Natural killer cell (primary cell): ENCODE measurements at regions not wholly inside any gene's neighbourhood (a gene's known extent, or its start where the extent isn't known, plus 50 kb on each side); places are given as distances from the start of the nearest gene placed in this dataset.

Experiments
- ATAC-seq, 3 donors: fragments of 150-1000 bp in 2 of 3; fragments of 200-7000 bp in 1 of 3; cut with Tn5 transposase; 1 replicate in 1 of 3; 2 replicates in 2 of 3; pipeline ENCODE4 v1.10.0; 2021; ENCODE audit warnings: mild to moderate bottlenecking in 2 of 3, moderate library complexity in 2 of 3
- DNase-seq, 2 donors: peaks; one replicate each; pipeline versions ENCODE4 v3.0.0 to v3.0.0-alpha.2; 2013 to 2021; ENCODE audit warnings: mixed read lengths in 1 of 2
- H3K27ac ChIP-seq: one replicate; pipeline ENCODE4 v1.5.1; 2013; ENCODE audit warnings: mild to moderate bottlenecking, low read length
- H3K27me3 ChIP-seq: one replicate; pipeline ENCODE4 v1.6.1; 2013; ENCODE audit warnings: low read length; ENCODE audit not compliant: control insufficient read depth, insufficient read depth
- H3K36me3 ChIP-seq: one replicate; pipeline ENCODE4 v1.6.1; 2013; ENCODE audit warnings: low read length; ENCODE audit not compliant: control insufficient read depth, insufficient read depth
- H3K4me1 ChIP-seq: one replicate; pipeline ENCODE4 v1.6.1; 2013; ENCODE audit warnings: low read length; ENCODE audit not compliant: control insufficient read depth, insufficient read depth
- H3K4me3 ChIP-seq: one replicate; pipeline ENCODE4 v1.5.1; 2013; ENCODE audit warnings: low read length
- H3K9me3 ChIP-seq: one replicate; pipeline ENCODE4 v1.6.1; 2013; ENCODE audit warnings: low read length; ENCODE audit not compliant: control insufficient read depth, insufficient read depth
- H3K27ac Mint-ChIP-seq, 2 donors: one replicate each; pipeline ENCODE4 v1.8.0; 2022; ENCODE audit warnings: mild to moderate bottlenecking in 2 of 2, mixed read lengths in 2 of 2, moderate library complexity in 1 of 2
- H3K27me3 Mint-ChIP-seq, 2 donors: one replicate each; pipeline ENCODE4 v1.8.0; 2022; ENCODE audit warnings: low read depth in 2 of 2, mixed read lengths in 2 of 2
- H3K36me3 Mint-ChIP-seq: one replicate; pipeline ENCODE4 v1.8.0; 2022; ENCODE audit warnings: mixed read lengths
- H3K4me1 Mint-ChIP-seq, 2 donors: one replicate each; pipeline ENCODE4 v1.8.0; 2022; ENCODE audit warnings: mixed read lengths in 2 of 2
- H3K4me3 Mint-ChIP-seq: one replicate; pipeline ENCODE4 v1.8.0; 2022; ENCODE audit warnings: mild to moderate bottlenecking, moderate library complexity, mixed read lengths
- H3K9me3 Mint-ChIP-seq, 2 donors: one replicate each; pipeline ENCODE4 v1.8.0; 2022; ENCODE audit warnings: mixed read lengths in 2 of 2
- WGBS: methylation state at CpG from one replicate; pipeline ENCODE4 v1.1.7; 2013; ENCODE audit warnings: missing lambda C conversion rate; ENCODE audit not compliant: insufficient coverage; 5-methylcytosine and 5-hydroxymethylcytosine counted together
- intact Hi-C: fragments of 100-400 bp; cut with micrococcal nuclease; formaldehyde crosslinking; loops from one replicate; pipeline ENCODE4 v1.14.2; 2022
- TF ChIP-seq, protein P1 (sequence below): fragments of 200-600 bp; IDR thresholded peaks from one replicate; pipeline ENCODE4 v1.8.0; 2022; ENCODE audit warnings: antibody characterized with exemption

DNA sequence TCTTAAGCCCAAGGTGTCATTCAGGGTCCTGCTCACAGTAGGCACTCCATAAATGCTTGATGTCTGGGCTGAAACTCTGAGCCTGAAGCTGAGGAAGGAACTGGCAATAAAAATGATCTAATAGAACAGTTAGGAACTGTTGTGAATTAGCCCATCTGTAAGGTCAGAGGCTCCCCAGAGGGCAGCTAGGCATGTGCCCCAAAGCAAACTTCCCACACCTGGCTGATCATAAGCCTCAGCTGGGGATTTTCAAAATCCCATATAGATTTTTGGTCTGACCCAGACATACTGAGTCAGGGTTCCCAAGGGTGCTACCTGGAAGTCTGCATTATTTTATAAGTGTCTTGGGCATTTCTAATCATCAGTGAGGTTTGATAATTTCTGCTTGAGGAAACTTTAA is 309.4 kb upstream of the PROX1 start:
- no peaks in the 10 kb centered on the region for H3K4me1 ChIP-seq
- Mint-ChIP-seq H3K36me3 (no peaks in the 10 kb centered on the region), H3K9me3 (peaks cover 3 to 4% of the 10 kb centered on the region in 2 donors), H3K27me3 (peaks cover 0 to 3% of the 10 kb centered on the region in 2 donors), H3K27ac (no peak overlapping the region), H3K4me1 (no peaks in the 10 kb centered on the region), H3K4me3 (no peak overlapping the region)
- no peak overlapping the region for H3K4me3 ChIP-seq
- intact Hi-C loops = no loop called here
- no peak for DNase-seq
- H3K36me3 ChIP-seq = no peaks in the 10 kb centered on the region
- peaks cover under 1% of the 10 kb centered on the region for H3K9me3 ChIP-seq
- no peaks in the 10 kb centered on the region for H3K27me3 ChIP-seq
- H3K27ac ChIP-seq = no peak overlapping the region
- ATAC-seq = no peak
- TF ChIP-seq, protein P1, sequence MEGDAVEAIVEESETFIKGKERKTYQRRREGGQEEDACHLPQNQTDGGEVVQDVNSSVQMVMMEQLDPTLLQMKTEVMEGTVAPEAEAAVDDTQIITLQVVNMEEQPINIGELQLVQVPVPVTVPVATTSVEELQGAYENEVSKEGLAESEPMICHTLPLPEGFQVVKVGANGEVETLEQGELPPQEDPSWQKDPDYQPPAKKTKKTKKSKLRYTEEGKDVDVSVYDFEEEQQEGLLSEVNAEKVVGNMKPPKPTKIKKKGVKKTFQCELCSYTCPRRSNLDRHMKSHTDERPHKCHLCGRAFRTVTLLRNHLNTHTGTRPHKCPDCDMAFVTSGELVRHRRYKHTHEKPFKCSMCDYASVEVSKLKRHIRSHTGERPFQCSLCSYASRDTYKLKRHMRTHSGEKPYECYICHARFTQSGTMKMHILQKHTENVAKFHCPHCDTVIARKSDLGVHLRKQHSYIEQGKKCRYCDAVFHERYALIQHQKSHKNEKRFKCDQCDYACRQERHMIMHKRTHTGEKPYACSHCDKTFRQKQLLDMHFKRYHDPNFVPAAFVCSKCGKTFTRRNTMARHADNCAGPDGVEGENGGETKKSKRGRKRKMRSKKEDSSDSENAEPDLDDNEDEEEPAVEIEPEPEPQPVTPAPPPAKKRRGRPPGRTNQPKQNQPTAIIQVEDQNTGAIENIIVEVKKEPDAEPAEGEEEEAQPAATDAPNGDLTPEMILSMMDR = no peak

DNA sequence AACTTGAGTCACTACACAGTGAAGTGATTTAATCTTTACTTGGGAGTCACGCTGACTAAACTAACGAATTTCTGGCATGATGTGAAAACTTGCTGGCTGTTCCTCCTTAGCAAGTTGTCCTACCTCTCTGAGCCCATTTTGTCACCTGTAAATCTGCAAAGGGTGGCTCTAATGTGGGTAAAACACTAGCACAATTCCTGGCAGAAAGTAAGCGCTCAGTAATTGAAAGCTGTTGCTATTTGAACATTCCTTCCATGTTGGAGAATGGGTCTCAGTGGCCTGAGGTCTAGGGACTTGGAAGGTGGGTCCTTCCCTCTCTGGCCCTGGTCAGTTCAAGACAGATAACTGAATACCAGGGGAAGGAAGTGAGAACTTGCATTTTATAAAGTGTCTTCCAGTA is 309.0 kb upstream of the PROX1 start:
- H3K27me3 Mint-ChIP-seq = peaks cover 0 to 3% of the 10 kb centered on the region in 2 donors
- Histone ChIP-seq H3K27ac (no peak overlapping the region), H3K4me3 (no peak overlapping the region), H3K4me1 (no peaks in the 10 kb centered on the region), H3K9me3 (peaks cover 3% of the 10 kb centered on the region), H3K27me3 (no peaks in the 10 kb centered on the region), H3K36me3 (no peaks in the 10 kb centered on the region)
- TF ChIP-seq, protein P1 = no peak
- no peak overlapping the region for H3K27ac Mint-ChIP-seq
- intact Hi-C loops = no loop called here
- H3K36me3 Mint-ChIP-seq = no peaks in the 10 kb centered on the region
- no peak overlapping the region for H3K4me3 Mint-ChIP-seq
- H3K9me3 Mint-ChIP-seq = peaks cover 3 to 4% of the 10 kb centered on the region in 2 donors
- no peaks in the 10 kb centered on the region for H3K4me1 Mint-ChIP-seq
- ATAC-seq (no peak), DNase-seq (no peak)
- WGBS = 89% methylated on average over 3 of the region's 3 CpGs

DNA sequence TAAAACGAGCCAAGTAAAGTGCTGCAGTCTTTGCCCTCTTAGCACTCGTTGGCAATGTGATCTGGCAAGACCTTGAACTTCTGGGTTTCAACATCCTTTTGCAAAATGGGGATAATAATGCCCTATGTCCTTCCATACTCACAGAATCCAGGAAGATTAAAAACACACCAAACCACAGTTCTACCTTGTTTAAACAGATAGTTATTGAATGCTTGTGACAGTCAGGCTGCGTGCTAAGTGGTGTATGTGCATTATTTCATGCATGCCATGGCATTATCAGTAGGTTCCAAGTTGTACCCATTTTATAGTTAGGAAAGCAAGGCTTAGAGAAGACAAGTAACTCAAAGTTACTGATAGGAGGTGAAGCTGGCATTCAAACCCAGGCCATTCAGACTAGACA is 308.6 kb upstream of the PROX1 start:
- Histone ChIP-seq H3K27ac (no peak overlapping the region), H3K4me1 (no peaks in the 10 kb centered on the region), H3K9me3 (peaks cover 3% of the 10 kb centered on the region), H3K36me3 (no peaks in the 10 kb centered on the region), H3K27me3 (no peaks in the 10 kb centered on the region), H3K4me3 (no peak overlapping the region)
- Mint-ChIP-seq H3K4me1 (no peaks in the 10 kb centered on the region), H3K9me3 (peaks cover 3 to 4% of the 10 kb centered on the region in 2 donors), H3K36me3 (no peaks in the 10 kb centered on the region), H3K4me3 (no peak overlapping the region), H3K27ac (no peak overlapping the region), H3K27me3 (peaks cover 0 to 3% of the 10 kb centered on the region in 2 donors)
- 45% methylated on average over 3 of the region's 3 CpGs for WGBS
- TF ChIP-seq, protein P1 = no peak
- ATAC-seq (no peak), DNase-seq (no peak)
- intact Hi-C loops = no loop called here

DNA sequence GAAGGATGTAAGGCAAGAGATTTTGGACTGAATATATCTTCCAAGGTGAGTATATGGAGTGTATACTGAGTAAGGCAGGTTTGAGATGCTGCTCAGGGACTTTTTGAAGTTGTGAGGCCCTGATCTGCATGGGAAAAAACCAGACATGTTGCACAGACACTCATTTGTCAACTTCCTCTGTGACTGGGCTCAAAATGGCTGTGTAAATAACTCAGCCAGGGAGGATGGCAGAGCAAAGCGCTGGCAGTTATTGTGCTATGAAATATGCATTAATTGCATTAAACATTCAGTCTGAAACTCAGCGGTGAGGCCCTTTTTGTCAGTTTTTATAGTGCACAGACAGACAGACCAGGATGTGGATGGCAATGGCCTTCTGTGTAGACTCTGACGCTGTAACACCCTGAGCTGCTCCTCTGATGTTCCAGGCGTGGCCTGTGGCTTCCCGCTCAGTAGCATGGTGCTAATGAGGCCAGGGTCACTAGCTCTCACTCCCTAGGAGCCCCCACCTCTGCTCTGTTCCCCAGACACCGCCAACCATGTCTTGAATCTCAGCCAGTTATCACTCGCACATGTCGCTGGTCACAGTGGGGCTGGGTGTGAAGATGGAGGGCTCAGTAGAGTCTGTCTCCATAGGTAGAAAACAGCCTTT is 307.0 kb upstream of the PROX1 start:
- Histone ChIP-seq H3K36me3 (no peaks in the 10 kb centered on the region), H3K27ac (no peak overlapping the region), H3K27me3 (no peaks in the 10 kb centered on the region), H3K9me3 (peaks cover 3% of the 10 kb centered on the region), H3K4me1 (no peaks in the 10 kb centered on the region), H3K4me3 (no peak overlapping the region)
- TF ChIP-seq, protein P1 = no peak
- H3K27ac Mint-ChIP-seq = no peak overlapping the region
- no peaks in the 10 kb centered on the region for H3K36me3 Mint-ChIP-seq
- intact Hi-C loops = no loop called here
- WGBS = 86% methylated on average over 5 of the region's 8 CpGs
- H3K4me3 Mint-ChIP-seq = no peak overlapping the region
- ATAC-seq (no peak), DNase-seq (no peak)
- H3K27me3 Mint-ChIP-seq = peaks cover 0 to 3% of the 10 kb centered on the region in 2 donors
- no peaks in the 10 kb centered on the region for H3K4me1 Mint-ChIP-seq
- H3K9me3 Mint-ChIP-seq = peaks cover 3 to 7% of the 10 kb centered on the region in 2 donors
